A673 (cell line): ENCODE measurements at regions not wholly inside any gene's neighbourhood (a gene's known extent, or its start where the extent isn't known, plus 50 kb on each side); places are given as distances from the start of the nearest gene placed in this dataset.
A peak's percentile ranks its signal among the peaks of the same experiment; 100 is the strongest.

Source experiments
- BruUV-seq: library from RNA; stranded (reverse); fragments of 400-500 nt; replicated peaks from 2 replicates; lab custom pipeline; 2021; lab: Mats Ljungman, UMichigan
- CTCF ChIA-PET: fragments of 300-600 bp; sonication (Branson Sonifier 250); formaldehyde crosslinking; loops from one replicate; lab custom pipeline; 2022; ENCODE audit warnings: antibody characterized with exemption; lab: Charles Lee
- POLR2A ChIA-PET: fragments of 300-600 bp; sonication (Branson Sonifier 250); formaldehyde crosslinking; loops from one replicate; lab custom pipeline; 2022; ENCODE audit warnings: antibody characterized with exemption; ENCODE audit not compliant: low non-redundant PET; lab: Charles Lee
- DNase-seq: peaks from one replicate; pipeline ENCODE4 v3.0.0-alpha.2; 2015; ENCODE audit warnings: low spot score
- H3K27ac ChIP-seq: fragments of 200-600 bp; sonication (generic); 2 replicates; pipeline ENCODE4 v1.5.1; 2016; ENCODE audit warnings: mixed run types, low read depth, mild to moderate bottlenecking, mixed read lengths, antibody characterized with exemption, low read length; ENCODE audit not compliant: poor library complexity, severe bottlenecking
- H3K27me3 ChIP-seq: fragments of 200-600 bp; sonication (generic); replicated peaks from 2 replicates; pipeline ENCODE4 v1.6.1; 2017; ENCODE audit warnings: mixed run types, low read depth, mild to moderate bottlenecking, mixed read lengths, antibody characterized with exemption, low read length; ENCODE audit not compliant: insufficient read depth, poor library complexity
- H3K36me3 ChIP-seq: fragments of 200-600 bp; sonication (generic); 2 replicates; pipeline ENCODE4 v1.6.1; 2016; ENCODE audit warnings: mixed run types, mild to moderate bottlenecking, mixed read lengths, antibody characterized with exemption, low read length; ENCODE audit not compliant: insufficient read depth, poor library complexity, severe bottlenecking
- H3K4me1 ChIP-seq: fragments of 200-600 bp; sonication (generic); 2 replicates; pipeline ENCODE4 v1.6.1; 2017; ENCODE audit warnings: mixed run types, mild to moderate bottlenecking, mixed read lengths, antibody characterized with exemption, low read length; ENCODE audit not compliant: insufficient read depth, poor library complexity, severe bottlenecking
- H3K4me3 ChIP-seq: fragments of 200-600 bp; sonication (generic); 2 replicates; pipeline ENCODE4 v1.5.1; 2016; ENCODE audit warnings: low read depth, mixed run types, mild to moderate bottlenecking, mixed read lengths, low read length; ENCODE audit not compliant: poor library complexity, severe bottlenecking
- H3K9me3 ChIP-seq: fragments of 200-600 bp; sonication (generic); 2 replicates; pipeline ENCODE4 v1.6.1; 2016; ENCODE audit warnings: mixed run types, low read depth, mild to moderate bottlenecking, mixed read lengths, antibody characterized with exemption, low read length; ENCODE audit not compliant: poor library complexity, severe bottlenecking
- CTCF ChIP-seq: fragments of 300-800, 200-600 bp; sonication (generic); conservative IDR thresholded peaks from 2 replicates; pipeline ENCODE4 v1.5.1; 2017; ENCODE audit warnings: low read depth, mild to moderate bottlenecking, antibody characterized with exemption, low read length, moderate library complexity, mixed read lengths
- EZH2 ChIP-seq: fragments of 200-600 bp; sonication (generic); IDR thresholded peaks from 2 replicates; pipeline ENCODE4 v1.6.1; 2017; ENCODE audit warnings: borderline replicate concordance, low read depth, mild to moderate bottlenecking, mixed read lengths, antibody characterized with exemption, low read length; ENCODE audit not compliant: poor library complexity, severe bottlenecking
- intact Hi-C: fragments of 100-400 bp; cut with micrococcal nuclease; formaldehyde crosslinking; loops from one replicate; pipeline ENCODE4 v1.10.0; 2022; ENCODE audit not compliant: unreplicated experiment

DNA sequence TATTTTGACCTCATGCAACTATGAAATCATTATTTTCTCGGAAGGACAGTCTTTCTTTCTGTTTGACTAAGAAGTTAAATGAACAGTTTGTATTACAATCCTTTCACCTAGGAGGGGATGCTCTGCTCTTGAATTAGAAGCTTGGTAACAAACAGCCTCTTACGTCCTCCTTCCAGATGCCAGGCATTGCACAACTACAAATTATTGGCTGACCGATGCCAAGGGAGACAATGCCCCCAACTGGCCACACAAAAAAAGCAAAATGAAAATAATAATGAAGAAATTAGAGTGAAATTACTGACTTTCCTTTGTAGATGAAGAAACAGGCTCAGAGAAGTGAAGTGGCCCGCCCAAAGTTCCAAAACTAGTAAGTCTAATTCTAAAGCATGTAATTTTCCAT, 177.9 kb downstream of the CYRIA start:
- POLR2A ChIA-PET = no interaction called here

GRCh38 chr2:16485251-16485650, 180.4 kb downstream of the CYRIA start:
- CTCF ChIA-PET = no interaction called here
- H3K27ac ChIP-seq = no peak overlapping the region
- POLR2A ChIA-PET = no interaction called here
- no peaks in the 10 kb centered on the region for H3K9me3 ChIP-seq
- DNase-seq = no peak
- TF ChIP-seq EZH2 (no peak), CTCF (no peak)
- H3K4me3 ChIP-seq = no peak overlapping the region
- H3K36me3 ChIP-seq = no peaks in the 10 kb centered on the region
- BruUV-seq = no TSS peak
- intact Hi-C loops = loop anchor here (5.0 kb wide), 1 partner anchor 543 kb away; the partner anchor contains the start of gene MYCN
- peaks cover 16% of the 10 kb centered on the region for H3K27me3 ChIP-seq
- H3K4me1 ChIP-seq = no peaks in the 10 kb centered on the region

More for the DNA sequence above, 177.9 kb downstream of the CYRIA start:
- Histone ChIP-seq H3K27ac (no peak overlapping the region), H3K36me3 (no peaks in the 10 kb centered on the region), H3K4me3 (no peak overlapping the region), H3K4me1 (no peaks in the 10 kb centered on the region), H3K27me3 (peaks cover 12% of the 10 kb centered on the region), H3K9me3 (no peaks in the 10 kb centered on the region)
- peak; percentile 35 for DNase-seq
- no TSS peak for BruUV-seq
- TF ChIP-seq EZH2 = no peak
- peak; percentile 47 for TF ChIP-seq CTCF
- intact Hi-C loops = loop anchor here (5.0 kb wide), 1 partner anchor 545 kb away; the partner anchor contains the start of gene MYCN
- CTCF ChIA-PET = interaction anchor here (0.6 kb wide), 1 partner anchor 548 kb away, joined by 4 read pairs; no protein-coding TSS in a partner anchor

DNA sequence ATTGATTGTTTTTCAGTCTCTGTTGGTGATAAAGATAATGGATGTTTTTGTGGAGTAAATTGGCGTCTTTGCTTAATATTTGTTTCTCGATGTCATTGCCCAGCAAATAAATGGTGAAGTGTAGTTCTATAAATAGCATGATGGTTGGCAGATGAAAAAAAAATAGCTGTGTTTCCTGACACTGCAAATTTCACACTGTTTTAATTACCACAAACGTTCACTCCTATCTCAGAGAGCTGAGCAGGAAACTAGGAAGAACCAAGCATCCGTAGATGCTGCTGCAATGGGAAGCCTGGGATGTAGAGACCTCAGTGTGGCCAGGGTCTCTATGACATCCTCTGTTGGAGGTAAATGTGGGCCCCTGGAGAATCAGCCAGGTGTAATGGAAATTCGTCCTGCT, 183.2 kb downstream of the CYRIA start:
- intact Hi-C loops = no loop called here
- no peaks in the 10 kb centered on the region for H3K9me3 ChIP-seq

More for the DNA sequence above, 183.2 kb downstream of the CYRIA start:
- Histone ChIP-seq H3K4me3 (no peak overlapping the region), H3K27me3 (peaks cover 36% of the 10 kb centered on the region), H3K4me1 (no peaks in the 10 kb centered on the region), H3K27ac (no peak overlapping the region), H3K36me3 (no peaks in the 10 kb centered on the region)
- CTCF ChIA-PET = interaction anchor here (0.6 kb wide), 1 partner anchor 25 kb away, joined by 3 read pairs; no protein-coding TSS in a partner anchor
- no peak for DNase-seq
- BruUV-seq = no TSS peak
- POLR2A ChIA-PET = no interaction called here
- TF ChIP-seq CTCF (no peak), EZH2 (no peak)
